ENCODE measurements at regions not wholly inside any gene's neighbourhood (a gene's known extent, or its start where the extent isn't known, plus 50 kb on each side); places are given as distances from the start of the nearest gene placed in this dataset.

DNA sequence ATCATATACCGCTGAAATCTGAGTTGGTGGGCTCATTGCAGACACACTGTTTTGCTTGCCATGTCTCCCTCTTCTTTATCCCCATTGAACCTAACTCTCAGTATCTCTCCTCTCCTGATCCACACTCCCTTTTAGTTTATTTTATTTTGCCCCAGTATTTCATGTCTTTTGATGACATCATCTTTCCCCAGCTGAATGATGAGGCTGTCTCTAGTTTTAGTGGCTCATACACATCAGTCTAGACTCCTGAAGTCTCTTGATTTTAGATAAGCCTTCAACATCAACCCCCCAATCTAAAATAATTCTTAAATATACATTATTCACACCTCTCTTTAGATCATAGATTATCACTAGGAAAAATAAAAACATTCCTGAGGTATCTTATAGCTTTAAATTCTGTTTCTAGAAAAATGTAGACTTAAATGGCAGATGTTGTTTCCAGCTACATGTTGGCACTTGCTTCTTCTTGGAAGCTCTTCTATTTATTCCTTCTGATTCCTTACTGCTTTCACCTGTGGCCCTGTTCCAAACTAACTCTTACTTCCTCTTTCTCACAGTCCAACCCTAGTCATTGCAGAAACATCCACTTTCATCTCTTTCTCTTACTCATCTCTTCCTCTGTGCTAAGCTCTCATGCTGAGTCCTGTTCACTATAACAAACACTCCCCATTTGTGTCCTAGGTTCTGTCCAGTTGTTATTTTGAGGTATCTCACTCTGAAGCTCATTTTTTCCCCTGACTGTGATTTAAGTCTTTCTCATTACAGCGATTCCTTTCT lies 191.9 kb upstream of the SLC35B3 start:
- TF ChIP-seq, protein P1, sequence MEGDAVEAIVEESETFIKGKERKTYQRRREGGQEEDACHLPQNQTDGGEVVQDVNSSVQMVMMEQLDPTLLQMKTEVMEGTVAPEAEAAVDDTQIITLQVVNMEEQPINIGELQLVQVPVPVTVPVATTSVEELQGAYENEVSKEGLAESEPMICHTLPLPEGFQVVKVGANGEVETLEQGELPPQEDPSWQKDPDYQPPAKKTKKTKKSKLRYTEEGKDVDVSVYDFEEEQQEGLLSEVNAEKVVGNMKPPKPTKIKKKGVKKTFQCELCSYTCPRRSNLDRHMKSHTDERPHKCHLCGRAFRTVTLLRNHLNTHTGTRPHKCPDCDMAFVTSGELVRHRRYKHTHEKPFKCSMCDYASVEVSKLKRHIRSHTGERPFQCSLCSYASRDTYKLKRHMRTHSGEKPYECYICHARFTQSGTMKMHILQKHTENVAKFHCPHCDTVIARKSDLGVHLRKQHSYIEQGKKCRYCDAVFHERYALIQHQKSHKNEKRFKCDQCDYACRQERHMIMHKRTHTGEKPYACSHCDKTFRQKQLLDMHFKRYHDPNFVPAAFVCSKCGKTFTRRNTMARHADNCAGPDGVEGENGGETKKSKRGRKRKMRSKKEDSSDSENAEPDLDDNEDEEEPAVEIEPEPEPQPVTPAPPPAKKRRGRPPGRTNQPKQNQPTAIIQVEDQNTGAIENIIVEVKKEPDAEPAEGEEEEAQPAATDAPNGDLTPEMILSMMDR (IDR thresholded peaks at IDR 0.05): no peak
- no peak for TF ChIP-seq POLR2A (IDR thresholded peaks at IDR 0.05)
